Stimulated activated CD4-positive, alpha-beta T cell treated with anti-CD3 and anti-CD28 coated beads, Interleukin-4, amount 100 ng/mL, for 4 hours (primary cell): ENCODE measurements at regions not wholly inside any gene's neighbourhood (a gene's known extent, or its start where the extent isn't known, plus 50 kb on each side); places are given as distances from the start of the nearest gene placed in this dataset.
"Not testable (repeated sequence)": the region's sequence is repeated elsewhere in the genome, so short reads cannot be mapped to it uniquely, and the experiment has no call there.

Experiments
- DNase-seq, 2 experiments: peaks; one replicate each; pipeline ENCODE4 v3.0.0-alpha.2; 2020

- no peak for DNase-seq
Observed at GRCh38 chr9:1115370-1115769, 65.2 kb downstream of the DMRT2 start.

- DNase-seq = no peak
Observed at GRCh38 chr9:1117439-1117838, 67.3 kb downstream of the DMRT2 start.

- no peak for DNase-seq
Observed at GRCh38 chr9:1120500-1121165, 70.5 kb downstream of the DMRT2 start.

- DNase-seq = no peak
Observed at GRCh38 chr9:1125741-1126140, 75.6 kb downstream of the DMRT2 start.

GRCh38 chr9:1128046-1128445, 77.9 kb downstream of the DMRT2 start:
- DNase-seq = no peak

- DNase-seq = no peak
Observed at GRCh38 chr9:1129382-1129781, 79.2 kb downstream of the DMRT2 start.

GRCh38 chr9:1140057-1140456, 89.9 kb downstream of the DMRT2 start:
- DNase-seq = no peak

GRCh38 chr9:1151691-1152090, 101.5 kb downstream of the DMRT2 start:
- DNase-seq = no peak

- no peak for DNase-seq
Observed at GRCh38 chr9:1152171-1152570, 102.0 kb downstream of the DMRT2 start.

GRCh38 chr9:1154739-1155138, 104.6 kb downstream of the DMRT2 start:
- DNase-seq = no peak

GRCh38 chr9:1155602-1156001, 105.4 kb downstream of the DMRT2 start:
- no peak for DNase-seq

GRCh38 chr9:1156794-1157550, 106.8 kb downstream of the DMRT2 start:
- no peak for DNase-seq

- DNase-seq = no peak
Observed at GRCh38 chr9:1157836-1158235, 107.7 kb downstream of the DMRT2 start.

GRCh38 chr9:1170918-1171317, 120.8 kb downstream of the DMRT2 start:
- DNase-seq = no peak

GRCh38 chr9:1171546-1171945, 121.4 kb downstream of the DMRT2 start:
- DNase-seq = no peak

- DNase-seq = no peak
Observed at GRCh38 chr9:1173211-1173610, 123.1 kb downstream of the DMRT2 start.

- DNase-seq = no peak
Observed at GRCh38 chr9:1173993-1174392, 123.8 kb downstream of the DMRT2 start.

- no peak for DNase-seq
Observed at GRCh38 chr9:1179366-1179765, 129.2 kb downstream of the DMRT2 start.

- DNase-seq = no peak
Observed at GRCh38 chr9:1184146-1184545, 134.0 kb downstream of the DMRT2 start.

- DNase-seq = not testable (repeated sequence)
Observed at GRCh38 chr9:1187137-1187536, 137.0 kb downstream of the DMRT2 start.

- DNase-seq = not testable (repeated sequence)
Observed at GRCh38 chr9:1195636-1196035, 145.5 kb downstream of the DMRT2 start.

GRCh38 chr9:1198085-1198484, 147.9 kb downstream of the DMRT2 start:
- DNase-seq = no peak

GRCh38 chr9:1200847-1201251, 150.7 kb downstream of the DMRT2 start:
- DNase-seq = no peak

GRCh38 chr9:1201262-1201661, 151.1 kb downstream of the DMRT2 start:
- DNase-seq = no peak

- DNase-seq = no peak
Observed at GRCh38 chr9:1201901-1202300, 151.7 kb downstream of the DMRT2 start.
